ENCODE measurements at regions not wholly inside any gene's neighbourhood (a gene's known extent, or its start where the extent isn't known, plus 50 kb on each side); places are given as distances from the start of the nearest gene placed in this dataset.

DNA sequence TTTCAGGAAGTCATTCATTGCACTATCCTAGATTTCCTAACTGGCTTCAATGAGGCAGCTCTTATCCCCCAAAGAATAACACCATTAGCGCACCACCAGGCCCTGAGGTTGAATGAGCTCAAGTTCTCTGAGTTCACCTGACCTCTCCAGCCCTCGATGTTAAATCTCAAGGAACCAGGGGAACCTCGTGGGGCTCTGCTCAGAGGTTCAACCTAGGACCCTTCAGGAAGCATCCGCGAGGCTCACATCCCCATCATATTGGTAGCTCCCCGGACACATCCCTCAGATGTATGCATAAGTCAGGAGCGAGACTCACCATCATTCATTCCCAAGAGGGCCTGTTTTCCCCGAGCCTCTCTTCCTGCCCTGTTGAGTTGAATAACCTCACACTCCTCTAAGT is 145.6 kb upstream of the KLHL29 start:
- TF ChIP-seq CTCF (IDR thresholded peaks at IDR 0.05; ENCODE audit: borderline replicate concordance, extremely low read depth, low read length, poor library complexity, severe bottlenecking) (no peak), EZH2 (IDR thresholded peaks at IDR 0.05; ENCODE audit: borderline replicate concordance, low read depth, low read length, severe bottlenecking) (no peak)

All from DND-41 (cell line).